Aorta (tissue), 5 donors: ENCODE measurements at regions not wholly inside any gene's neighbourhood (a gene's known extent, or its start where the extent isn't known, plus 50 kb on each side); places are given as distances from the start of the nearest gene placed in this dataset.

Experiments used
- ATAC-seq: fragments of 200-7000 bp; cut with Tn5 transposase; one replicate; pipeline ENCODE4 v1.9.1; 2022; ENCODE audit warnings: moderate library complexity; ENCODE audit not compliant: low FRiP score
- DNase-seq, 2 donors: peaks; one replicate each; pipeline ENCODE4 v3.0.0-alpha.2; 2020
- H3K27ac ChIP-seq, 2 donors: one replicate each; pipeline ENCODE4 v1.5.1; 2013; ENCODE audit warnings: low read length in 2 of 2, mild to moderate bottlenecking in 2 of 2, moderate library complexity in 2 of 2, control low read depth in 1 of 2, inconsistent platforms in 1 of 2, low read depth in 1 of 2
- H3K27me3 ChIP-seq, 2 donors: one replicate each; pipeline ENCODE4 v1.6.1; 2013; ENCODE audit warnings: control low read depth in 1 of 2, low read length in 1 of 2, mild to moderate bottlenecking in 1 of 2, moderate library complexity in 1 of 2; ENCODE audit not compliant: insufficient read depth in 2 of 2, control insufficient read depth in 1 of 2
- H3K36me3 ChIP-seq, 2 donors: one replicate each; pipeline ENCODE4 v1.6.1; 2013; ENCODE audit warnings: control low read depth in 1 of 2, low read length in 1 of 2, mild to moderate bottlenecking in 1 of 2; ENCODE audit not compliant: insufficient read depth in 2 of 2, control insufficient read depth in 1 of 2
- H3K4me1 ChIP-seq, 2 donors: one replicate each; pipeline ENCODE4 v1.6.1; 2013; ENCODE audit warnings: low read length in 2 of 2, control low read depth in 1 of 2, mild to moderate bottlenecking in 1 of 2, moderate library complexity in 1 of 2; ENCODE audit not compliant: insufficient read depth in 2 of 2, control insufficient read depth in 1 of 2
- H3K4me3 ChIP-seq, 2 donors: one replicate each; pipeline ENCODE4 v1.5.1; 2013; ENCODE audit warnings: low read length in 2 of 2, control low read depth in 1 of 2, mild to moderate bottlenecking in 1 of 2
- H3K9me3 ChIP-seq: one replicate; pipeline ENCODE4 v1.6.1; 2013; ENCODE audit warnings: mild to moderate bottlenecking, low read length; ENCODE audit not compliant: control insufficient read depth
- WGBS, 2 donors: extraction: QIAGEN DNeasy Blood & Tissue Kit; methylation state at CpG; one replicate each; pipeline ENCODE4 v1.1.7; 2013; 5-methylcytosine and 5-hydroxymethylcytosine counted together
- intact Hi-C, 2 donors: fragments of 100-400 bp; cut with DNase I; formaldehyde crosslinking; loops; one replicate each; pipeline versions ENCODE4 v1.14.2 to v1.15.0; 2022
- microRNA-seq, 2 donors: library from miRNA; unstranded; fragments of <30 nt; microRNA quantifications; one replicate each; pipeline ENCODE4 v1.2.0, GENCODE V29; 2020
- donor health status: healthy with polysubstance abuse.
- donor health status: Bipolar disorder and iron deficiency.
- donor health status: DM: no; HTN: no; CAD: no.
- donor health status: DM: no; HTN: no; CAD: no.
- donor health status: DM: yes; HTN: yes; CAD: no.

DNA sequence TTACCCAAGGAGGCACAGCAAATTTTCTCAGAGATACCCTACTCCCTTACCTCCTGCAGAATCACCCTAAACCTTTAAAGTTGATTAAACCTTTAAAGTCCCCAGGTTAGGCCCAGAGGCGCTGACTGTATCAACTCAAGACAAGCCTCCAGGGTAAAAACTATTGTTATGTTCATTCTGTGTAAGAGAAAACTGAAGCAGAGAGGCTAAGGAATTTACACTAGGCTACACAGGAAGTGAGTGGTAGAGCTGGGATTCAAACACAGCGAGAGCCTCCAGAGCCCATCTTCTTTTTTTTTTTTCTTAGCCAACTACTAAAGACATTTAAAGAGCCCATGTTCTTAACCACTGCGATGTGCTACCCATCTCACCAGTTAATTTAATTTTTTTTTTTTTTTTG, 56.3 kb upstream of the GRK3 start:
- Histone ChIP-seq H3K4me1 (no peaks in the 10 kb centered on the region), H3K4me3 (no peak overlapping the region), H3K36me3 (peaks cover 0 to 3% of the 10 kb centered on the region in 2 donors), H3K27me3 (no peaks in the 10 kb centered on the region), H3K27ac (no peak overlapping the region), H3K9me3 (no peaks in the 10 kb centered on the region)
- no peak for DNase-seq
- intact Hi-C loops, result no loop called here
- WGBS, 2 donors, result 63 to 82% methylated on average over 3 of the region's 3 CpGs
- ATAC-seq, result no peak

DNA sequence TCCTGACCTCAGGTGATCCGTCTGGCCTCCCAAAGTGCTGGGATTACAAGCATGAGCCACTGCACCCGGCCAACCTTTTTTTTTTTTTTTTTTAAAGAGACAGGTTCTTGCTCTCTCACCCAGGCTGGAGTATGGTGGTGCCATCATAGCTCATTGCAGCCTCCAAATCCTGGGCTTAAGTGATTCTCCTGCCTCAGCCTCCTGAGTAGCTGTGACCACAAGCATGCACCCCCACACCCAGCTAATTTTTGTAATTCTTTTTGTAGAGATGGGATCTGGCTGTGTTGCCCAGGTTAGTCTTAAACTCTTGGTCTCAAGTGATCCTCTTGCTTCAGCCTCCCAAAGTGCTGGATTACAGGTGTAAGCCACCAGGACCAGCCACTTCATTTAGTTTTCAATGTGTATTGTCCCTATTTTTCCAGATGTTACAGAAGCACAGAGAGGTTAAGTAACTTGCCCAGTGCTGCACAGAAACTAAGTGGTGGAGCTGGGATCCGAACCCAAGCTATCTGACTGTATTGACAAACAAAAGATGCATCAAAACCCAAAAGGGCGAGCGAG, 55.6 kb upstream of the GRK3 start:
- intact Hi-C loops, result no loop called here
- Histone ChIP-seq H3K36me3 (peaks cover 0 to 3% of the 10 kb centered on the region in 2 donors), H3K4me1 (no peaks in the 10 kb centered on the region), H3K27me3 (no peaks in the 10 kb centered on the region), H3K27ac (no peak overlapping the region), H3K9me3 (no peaks in the 10 kb centered on the region), H3K4me3 (no peak overlapping the region)
- WGBS, 2 donors, result 67 to 74% methylated on average over 5 of the region's 5 CpGs
- no peak for ATAC-seq
- no peak for DNase-seq

DNA sequence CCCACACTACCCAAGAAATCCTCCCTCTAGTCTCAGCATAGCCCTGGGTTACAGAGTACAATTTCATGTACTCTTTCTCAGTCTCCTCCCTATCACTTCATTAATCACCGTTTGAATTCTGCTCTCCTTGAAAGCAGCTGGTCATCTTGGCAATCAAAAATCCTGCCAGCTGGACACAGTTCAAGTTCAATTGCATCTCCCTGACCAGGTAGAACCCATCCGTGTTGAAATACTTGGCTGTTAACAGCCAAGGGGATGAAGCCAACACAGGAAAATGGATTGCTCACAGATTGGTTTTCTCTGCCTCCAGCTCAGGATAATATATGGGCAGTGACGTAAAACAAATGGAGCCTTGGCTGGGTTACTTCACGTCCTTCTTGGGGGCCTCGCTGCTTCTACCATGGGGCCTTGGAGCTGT, 55.1 kb upstream of the GRK3 start:
- Histone ChIP-seq H3K36me3 (peaks cover 0 to 3% of the 10 kb centered on the region in 2 donors), H3K4me1 (no peaks in the 10 kb centered on the region), H3K9me3 (no peaks in the 10 kb centered on the region), H3K27me3 (no peaks in the 10 kb centered on the region), H3K27ac (no peak overlapping the region), H3K4me3 (no peak overlapping the region)
- intact Hi-C loops, result no loop called here
- no peak for ATAC-seq
- no peak for DNase-seq
- WGBS, 2 donors, result 17 to 50% methylated on average over 5 of the region's 5 CpGs

DNA sequence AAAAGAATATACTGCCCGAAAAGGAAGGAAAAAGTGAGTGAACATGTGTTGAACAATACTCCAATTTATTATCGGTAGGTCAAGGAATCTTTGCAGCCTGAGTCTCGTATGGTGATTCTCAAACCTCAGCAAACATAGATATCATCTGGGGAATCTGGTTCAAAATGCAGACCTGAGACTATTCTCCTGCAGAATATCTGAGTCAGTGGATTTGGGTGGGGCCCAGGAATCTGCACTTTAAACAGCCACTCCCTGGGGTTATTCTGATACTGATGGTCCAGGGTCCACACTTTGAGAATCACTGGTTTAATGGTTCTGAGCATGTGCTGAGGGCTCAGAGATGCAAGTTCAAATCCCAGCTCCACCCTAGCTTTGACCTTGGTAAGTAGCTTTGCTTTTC, 53.6 kb upstream of the GRK3 start:
- ATAC-seq (no peak), DNase-seq (no peak)
- Histone ChIP-seq H3K4me3 (no peak overlapping the region), H3K36me3 (peaks cover 0 to 3% of the 10 kb centered on the region in 2 donors), H3K27me3 (no peaks in the 10 kb centered on the region), H3K27ac (no peak overlapping the region), H3K9me3 (no peaks in the 10 kb centered on the region), H3K4me1 (no peaks in the 10 kb centered on the region)
- whole genome bisulfite sequencing, 2 donors, result 60 to 75% methylated on average over 3 of the region's 3 CpGs
- intact Hi-C loops, result no loop called here

DNA sequence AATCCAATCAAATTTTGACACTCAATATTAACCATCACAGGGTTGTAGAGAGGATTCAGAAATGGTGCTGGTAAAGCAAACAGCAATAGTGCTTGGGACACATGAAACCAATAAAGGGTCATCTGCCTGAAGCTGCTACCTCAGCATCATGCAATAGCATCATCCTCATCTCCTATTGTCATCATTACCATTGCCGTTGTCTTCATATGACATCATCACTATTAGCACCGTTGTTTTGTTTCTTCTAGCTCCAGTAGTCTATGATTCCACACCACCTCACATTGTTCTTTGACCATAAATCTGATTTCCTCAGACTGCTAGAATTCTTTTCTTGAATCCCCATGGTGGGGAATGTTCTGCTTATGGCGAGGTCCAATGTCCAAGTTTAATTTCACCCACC, 52.8 kb upstream of the GRK3 start:
- no peak for ATAC-seq
- peaks cover 0 to 3% of the 10 kb centered on the region in 2 donors for H3K36me3 ChIP-seq
- intact Hi-C loops, result no loop called here
- WGBS, 2 donors, result 81 to 90% methylated on average over 3 of the region's 3 CpGs
- no peak overlapping the region for H3K4me3 ChIP-seq
- no peaks in the 10 kb centered on the region for H3K9me3 ChIP-seq
- no peaks in the 10 kb centered on the region for H3K27me3 ChIP-seq
- no peak for DNase-seq
- H3K4me1 ChIP-seq, result no peaks in the 10 kb centered on the region
- no peak overlapping the region for H3K27ac ChIP-seq

DNA sequence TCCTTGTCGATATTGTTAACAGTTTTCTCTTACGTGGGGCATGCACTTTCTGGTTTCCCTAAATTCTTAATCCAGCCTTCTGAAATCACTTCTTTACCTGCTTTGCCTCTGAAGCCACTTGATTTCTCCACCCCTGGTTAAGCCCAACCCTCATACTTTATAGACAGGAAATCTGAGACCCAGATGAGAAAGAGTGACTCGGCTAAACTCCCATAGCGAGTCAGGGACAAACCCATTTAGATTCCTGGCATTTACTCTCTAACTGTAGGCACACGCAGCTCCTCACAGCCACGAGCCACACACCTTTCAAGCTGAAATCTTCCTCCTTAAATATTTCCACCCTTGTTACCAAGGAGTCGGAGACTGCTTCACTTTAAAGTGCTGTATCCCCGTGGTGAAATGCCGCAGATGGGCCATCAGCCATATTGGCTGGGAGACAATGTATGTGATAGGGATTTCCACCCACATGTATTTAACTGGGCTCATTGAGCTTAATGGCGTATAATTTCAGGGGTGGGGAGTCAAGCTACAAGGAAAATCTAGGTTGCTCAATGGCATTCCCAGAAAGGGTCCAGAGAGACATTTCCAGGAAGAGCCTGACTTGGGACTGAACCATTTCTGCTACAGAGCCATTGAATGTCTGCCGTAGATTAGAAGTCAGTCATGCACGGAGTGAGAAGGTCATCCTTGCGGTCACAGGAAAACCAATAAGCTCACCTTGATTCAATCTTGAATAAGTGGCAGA, 49.9 kb upstream of the GRK3 start:
- no peaks in the 10 kb centered on the region for H3K9me3 ChIP-seq
- no peaks in the 10 kb centered on the region for H3K27me3 ChIP-seq
- ATAC-seq (no peak), DNase-seq (no peak)
- no peak overlapping the region for H3K4me3 ChIP-seq
- H3K4me1 ChIP-seq, result no peaks in the 10 kb centered on the region
- intact Hi-C loops, result no loop called here
- H3K27ac ChIP-seq, result no peak overlapping the region
- H3K36me3 ChIP-seq, result peaks cover 0 to 3% of the 10 kb centered on the region in 2 donors
- 74 to 81% methylated on average over 13 of the region's 13 CpGs for WGBS, 2 donors

Small RNA genes lying in the stretch of these regions (microRNA-seq; reads per million reads assigned to microRNA genes)
- 0 to 0.60 reads per million in 2 donors for gene MIR6817
